Thyroid gland (tissue), 4 donors: ENCODE measurements at regions not wholly inside any gene's neighbourhood (a gene's known extent, or its start where the extent isn't known, plus 50 kb on each side); places are given as distances from the start of the nearest gene placed in this dataset.
A peak's percentile ranks its signal among the peaks of the same experiment; 100 is the strongest.
"Not testable (repeated sequence)": the region's sequence is repeated elsewhere in the genome, so short reads cannot be mapped to it uniquely, and the experiment has no call there.

Experiments
- DNase-seq, 2 donors: peaks; one replicate each; pipeline ENCODE4 v3.0.0-alpha.2; 2019
- H3K27ac ChIP-seq, 3 donors: fragments of 200-600 bp; sonication (generic); 1 replicate in 2 of 3; 2 replicates in 1 of 3; pipeline ENCODE4 v1.5.1; 2016 to 2019; ENCODE audit warnings: mild to moderate bottlenecking in 1 of 3, moderate library complexity in 1 of 3
- H3K27me3 ChIP-seq: fragments of 200-600 bp; sonication (generic); one replicate; pipeline ENCODE4 v1.5.1; 2019
- H3K36me3 ChIP-seq, 2 donors: fragments of 200-600 bp; sonication (generic); one replicate each; pipeline ENCODE4 v1.5.1; 2016 to 2019
- H3K4me1 ChIP-seq, 2 donors: fragments of 200-600 bp; sonication (generic); one replicate each; pipeline ENCODE4 v1.5.1; 2017 to 2019
- H3K4me3 ChIP-seq, 3 donors: fragments of 200-600 bp; sonication (generic); replicated peaks in 1 of 3; 1 replicate in 2 of 3; 2 replicates in 1 of 3; pipeline ENCODE4 v1.5.1; 2016; ENCODE audit warnings: mild to moderate bottlenecking in 1 of 3
- H3K9me3 ChIP-seq: fragments of 200-600 bp; sonication (generic); one replicate; pipeline ENCODE4 v1.5.1; 2017
- CTCF ChIP-seq, 6 experiments: fragments of 200-600 bp in 3 of 6; fragments of 450-650 bp in 3 of 6; sonication (generic) in 3 of 6; IDR thresholded peaks; one replicate each; pipeline ENCODE4 v1.5.1; 2016 to 2019; ENCODE audit warnings: antibody characterized with exemption in 6 of 6, mild to moderate bottlenecking in 2 of 6, inconsistent platforms in 1 of 6, moderate library complexity in 1 of 6
- POLR2A ChIP-seq, 2 donors: fragments of 450-650 bp; IDR thresholded peaks; one replicate each; pipeline ENCODE4 v1.6.1; 2017; ENCODE audit warnings: antibody characterized with exemption in 2 of 2, mild to moderate bottlenecking in 2 of 2, moderate library complexity in 1 of 2
- WGBS, 2 donors: methylation state at CpG; one replicate each; pipeline ENCODE4 v1.1.5; 2017; 5-methylcytosine and 5-hydroxymethylcytosine counted together
- intact Hi-C: fragments of 100-400 bp; cut with DNase I; formaldehyde crosslinking; loops from one replicate; pipeline ENCODE4 v1.15.1; 2023

DNA sequence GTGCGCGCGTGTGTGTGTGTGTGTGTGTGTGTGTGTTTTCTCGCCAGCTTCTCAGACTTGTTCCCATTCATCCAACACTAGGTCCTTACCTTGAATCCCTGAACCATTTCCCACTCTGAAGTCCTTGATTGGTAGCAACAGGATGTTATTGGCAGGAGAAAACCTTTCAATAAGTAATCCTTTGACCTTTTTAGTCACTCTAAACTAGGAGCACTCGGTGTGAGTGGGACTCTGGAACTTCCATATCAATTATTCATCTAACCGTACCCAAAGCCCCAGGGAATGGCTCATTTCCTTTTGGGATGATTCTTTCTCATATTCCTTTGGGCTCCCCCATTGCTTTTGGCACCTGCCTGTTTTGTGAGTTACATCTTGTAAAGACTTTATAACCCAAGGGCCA is 140.2 kb upstream of the SPRED1 start:
- no peaks in the 10 kb centered on the region for H3K9me3 ChIP-seq
- 87 to 91% methylated on average over 6 of the region's 6 CpGs for WGBS, 2 donors
- intact Hi-C loops: no loop called here
- H3K27me3 ChIP-seq: no peaks in the 10 kb centered on the region
- TF ChIP-seq CTCF (IDR thresholded peaks at IDR 0.05) (no peak), POLR2A (IDR thresholded peaks at IDR 0.05) (no peak)
- H3K27ac ChIP-seq: no peak overlapping the region
- DNase-seq: no peak
- H3K4me3 ChIP-seq: no peak overlapping the region
- H3K36me3 ChIP-seq: no peaks in the 10 kb centered on the region
- peaks cover 0 to 3% of the 10 kb centered on the region in 2 donors for H3K4me1 ChIP-seq

GRCh38 chr15:38115121-38115520 is 137.5 kb upstream of the SPRED1 start:
- H3K4me1 ChIP-seq: peaks cover 4 to 8% of the 10 kb centered on the region in 2 donors
- DNase-seq: no peak
- intact Hi-C loops: no loop called here
- no peaks in the 10 kb centered on the region for H3K9me3 ChIP-seq
- WGBS, 2 donors: 92 to 94% methylated on average over 2 of the region's 2 CpGs
- no peaks in the 10 kb centered on the region for H3K36me3 ChIP-seq
- TF ChIP-seq CTCF (IDR thresholded peaks at IDR 0.05): no peak
- no peak for TF ChIP-seq POLR2A (IDR thresholded peaks at IDR 0.05)
- no peaks in the 10 kb centered on the region for H3K27me3 ChIP-seq
- no peak overlapping the region for H3K27ac ChIP-seq
- no peak overlapping the region for H3K4me3 ChIP-seq

- H3K4me1 ChIP-seq: peaks cover 4 to 8% of the 10 kb centered on the region in 2 donors
- no peaks in the 10 kb centered on the region for H3K27me3 ChIP-seq
- WGBS, 2 donors: 14 to 35% methylated on average over 1 of the region's 1 CpG
- H3K36me3 ChIP-seq: no peaks in the 10 kb centered on the region
- intact Hi-C loops: no loop called here
- H3K9me3 ChIP-seq: no peaks in the 10 kb centered on the region
- H3K4me3 ChIP-seq: no peak overlapping the region
- no peak overlapping the region for H3K27ac ChIP-seq
- TF ChIP-seq CTCF (IDR thresholded peaks at IDR 0.05): no peak
- no peak for TF ChIP-seq POLR2A (IDR thresholded peaks at IDR 0.05)
- DNase-seq: peak; percentile 57
These were observed 134.9 kb upstream of the SPRED1 start for GRCh38 chr15:38117781-38118180.

- DNase-seq, H3K27ac ChIP-seq, H3K4me3 ChIP-seq, H3K4me1 ChIP-seq, H3K27me3 ChIP-seq, intact Hi-C loops, H3K36me3 ChIP-seq, H3K9me3 ChIP-seq: not testable (repeated sequence)
- 68 to 100% methylated on average over 1 to 3 of the region's 3 CpGs for WGBS, 2 donors
These were observed 132.8 kb upstream of the SPRED1 start for GRCh38 chr15:38119865-38120264.

GRCh38 chr15:38127306-38127771 is 125.3 kb upstream of the SPRED1 start:
- Histone ChIP-seq H3K9me3 (no peaks in the 10 kb centered on the region), H3K27me3 (no peaks in the 10 kb centered on the region), H3K36me3 (no peaks in the 10 kb centered on the region), H3K27ac (no peak overlapping the region), H3K4me3 (no peak overlapping the region), H3K4me1 (peaks cover 0 to 13% of the 10 kb centered on the region in 2 donors)
- DNase-seq: no peak
- intact Hi-C loops: no loop called here
- no peak for TF ChIP-seq CTCF (IDR thresholded peaks at IDR 0.05)
- TF ChIP-seq POLR2A (IDR thresholded peaks at IDR 0.05): no peak
- WGBS, 2 donors: 92 to 100% methylated on average over 1 of the region's 1 CpG

- intact Hi-C loops: no loop called here
- H3K27me3 ChIP-seq: no peaks in the 10 kb centered on the region
- no peaks in the 10 kb centered on the region for H3K36me3 ChIP-seq
- H3K4me3 ChIP-seq: no peak overlapping the region
- TF ChIP-seq POLR2A (IDR thresholded peaks at IDR 0.05) (no peak), CTCF (IDR thresholded peaks at IDR 0.05) (no peak)
- WGBS, 2 donors: 51 to 57% methylated on average over 3 of the region's 3 CpGs
- H3K4me1 ChIP-seq: peaks cover 0 to 13% of the 10 kb centered on the region in 2 donors
- peak overlapping the region in 1 of 3 donors; percentile 40 for H3K27ac ChIP-seq
- DNase-seq: no peak
- no peaks in the 10 kb centered on the region for H3K9me3 ChIP-seq
These were observed 124.3 kb upstream of the SPRED1 start for GRCh38 chr15:38128341-38128781.
